NT2/D1 (cell line): ENCODE measurements at regions not wholly inside any gene's neighbourhood (a gene's known extent, or its start where the extent isn't known, plus 50 kb on each side); places are given as distances from the start of the nearest gene placed in this dataset.

Experiments used
- DNase-seq: peaks from one replicate; pipeline ENCODE4 v3.0.0-alpha.2; 2011; ENCODE audit warnings: low read depth, low spot score
- H3K27me3 ChIP-seq: 2 replicates; pipeline ENCODE4 v1.6.0; 2011; ENCODE audit warnings: mild to moderate bottlenecking; ENCODE audit not compliant: insufficient read length, insufficient read depth
- H3K36me3 ChIP-seq: 2 replicates; pipeline ENCODE4 v1.6.1; 2011; ENCODE audit warnings: mild to moderate bottlenecking, low read length, mixed read lengths; ENCODE audit not compliant: insufficient read depth, insufficient read length
- H3K4me1 ChIP-seq: 2 replicates; pipeline ENCODE4 v1.5.1; 2011; ENCODE audit not compliant: insufficient read depth, insufficient read length
- H3K4me3 ChIP-seq: 2 replicates; pipeline ENCODE4 v1.5.1; 2011; ENCODE audit warnings: low read depth; ENCODE audit not compliant: insufficient read length
- H3K9ac ChIP-seq: 2 replicates; pipeline ENCODE4 v1.6.0; 2011; ENCODE audit warnings: low read depth; ENCODE audit not compliant: insufficient read length
- H3K9me3 ChIP-seq: 2 replicates; pipeline ENCODE4 v1.5.1; 2011; ENCODE audit warnings: mild to moderate bottlenecking, low read length; ENCODE audit not compliant: insufficient read depth
- SUZ12 ChIP-seq: IDR thresholded peaks from 2 replicates; pipeline ENCODE4 v1.6.1; 2011; ENCODE audit not compliant: insufficient read length, insufficient read depth; ENCODE audit errors: extremely low read depth
- YY1 ChIP-seq: IDR thresholded peaks from 2 replicates; pipeline ENCODE4 v1.6.1; 2011; ENCODE audit not compliant: insufficient read length, insufficient read depth
- ZNF274 ChIP-seq: IDR thresholded peaks from 2 replicates; pipeline ENCODE4 v1.6.1; 2011; ENCODE audit warnings: mild to moderate bottlenecking, low read depth, low read length

DNA sequence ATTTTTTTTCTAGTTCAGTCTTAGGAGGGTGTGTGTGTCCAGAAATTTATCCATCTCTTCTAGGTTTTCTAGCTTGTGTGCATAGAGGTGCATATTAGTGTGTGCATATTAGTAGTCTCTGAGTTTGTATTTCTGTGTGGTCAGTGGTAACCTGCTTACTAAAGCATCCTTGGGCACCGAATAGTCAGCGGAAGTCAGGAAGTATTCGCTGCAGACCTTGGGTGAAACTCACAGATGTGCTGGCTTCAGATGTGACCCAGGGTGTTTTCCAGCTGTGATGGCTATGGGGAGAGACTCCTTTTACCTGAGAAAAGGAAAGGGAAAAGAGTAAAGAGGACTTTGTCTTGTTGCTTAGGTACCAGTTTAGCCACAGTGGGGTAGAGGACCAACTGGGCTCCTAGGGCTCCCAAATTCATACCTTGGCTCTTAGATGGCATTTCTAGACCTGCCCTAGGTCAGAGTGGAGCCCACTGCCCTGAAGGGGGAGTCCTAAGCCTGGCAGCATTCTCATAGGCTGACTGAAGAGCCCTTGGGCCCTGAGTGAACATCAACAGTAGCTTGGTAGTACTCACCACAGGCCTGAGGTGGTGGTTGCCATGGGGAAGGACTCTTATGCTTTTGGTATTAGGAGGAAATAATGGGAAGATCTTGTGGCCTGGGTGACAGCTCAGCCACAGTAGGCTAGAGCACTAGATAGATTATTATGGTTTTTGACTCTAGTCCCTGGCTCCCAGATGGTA, 286.0 kb upstream of the ZPLD1 start:
- H3K9me3 ChIP-seq, result peaks cover 9% of the 10 kb centered on the region; the same call in 1 of the 2 replicates
- H3K36me3 ChIP-seq, result no peaks in the 10 kb centered on the region
- no peaks in the 10 kb centered on the region for H3K4me1 ChIP-seq
- no peak overlapping the region for H3K9ac ChIP-seq
- H3K4me3 ChIP-seq, result no peak overlapping the region
- no peak for DNase-seq
- no peaks in the 10 kb centered on the region for H3K27me3 ChIP-seq
- TF ChIP-seq SUZ12 (no peak), YY1 (no peak), ZNF274 (no peak)

- H3K9ac ChIP-seq, result no peak overlapping the region
- no peak overlapping the region for H3K4me3 ChIP-seq
- no peak for DNase-seq
- H3K36me3 ChIP-seq, result no peaks in the 10 kb centered on the region
- H3K27me3 ChIP-seq, result no peaks in the 10 kb centered on the region
- H3K9me3 ChIP-seq, result peaks cover 9% of the 10 kb centered on the region; the same call in 1 of the 2 replicates
- H3K4me1 ChIP-seq, result no peaks in the 10 kb centered on the region
- no peak for TF ChIP-seq SUZ12
- no peak for TF ChIP-seq ZNF274
- no peak for TF ChIP-seq YY1
These were observed 282.9 kb upstream of the ZPLD1 start for GRCh38 chr3:102151935-102152334.

DNA sequence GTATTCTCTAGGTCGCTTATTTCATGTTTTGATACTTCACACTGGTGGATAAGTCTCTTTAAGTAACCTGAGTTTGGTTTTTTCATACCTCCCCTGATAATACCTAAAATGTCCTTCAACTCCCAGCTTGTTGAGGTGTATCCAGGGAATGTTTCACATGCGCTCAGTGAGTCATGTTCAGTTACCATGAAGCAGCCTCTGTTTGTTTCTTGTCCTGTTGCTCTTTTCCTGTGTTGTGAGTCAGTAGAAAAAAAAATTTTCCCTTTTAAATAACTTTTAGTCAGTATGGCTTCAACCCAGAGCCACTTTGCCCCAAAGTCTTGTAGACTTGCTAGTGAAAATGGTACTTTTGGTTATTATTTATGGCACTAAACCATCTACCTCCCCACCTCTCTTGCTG, 278.4 kb upstream of the ZPLD1 start:
- no peak for DNase-seq
- H3K4me1 ChIP-seq, result no peaks in the 10 kb centered on the region
- no peak overlapping the region for H3K9ac ChIP-seq

GRCh38 chr3:102158080-102158740, 276.6 kb upstream of the ZPLD1 start:
- Histone ChIP-seq H3K4me3 (no peak overlapping the region), H3K9me3 (no peaks in the 10 kb centered on the region), H3K27me3 (no peaks in the 10 kb centered on the region), H3K9ac (no peak overlapping the region), H3K4me1 (no peaks in the 10 kb centered on the region), H3K36me3 (no peaks in the 10 kb centered on the region)
- no peak for DNase-seq
- no peak for TF ChIP-seq ZNF274
- no peak for TF ChIP-seq SUZ12
- no peak for TF ChIP-seq YY1

More for the DNA sequence above, 278.4 kb upstream of the ZPLD1 start:
- Histone ChIP-seq H3K36me3 (no peaks in the 10 kb centered on the region), H3K4me3 (no peak overlapping the region), H3K27me3 (no peaks in the 10 kb centered on the region), H3K9me3 (peaks cover 5% of the 10 kb centered on the region; the same call in 1 of the 2 replicates)
- TF ChIP-seq YY1, result no peak
- no peak for TF ChIP-seq ZNF274
- no peak for TF ChIP-seq SUZ12

DNA sequence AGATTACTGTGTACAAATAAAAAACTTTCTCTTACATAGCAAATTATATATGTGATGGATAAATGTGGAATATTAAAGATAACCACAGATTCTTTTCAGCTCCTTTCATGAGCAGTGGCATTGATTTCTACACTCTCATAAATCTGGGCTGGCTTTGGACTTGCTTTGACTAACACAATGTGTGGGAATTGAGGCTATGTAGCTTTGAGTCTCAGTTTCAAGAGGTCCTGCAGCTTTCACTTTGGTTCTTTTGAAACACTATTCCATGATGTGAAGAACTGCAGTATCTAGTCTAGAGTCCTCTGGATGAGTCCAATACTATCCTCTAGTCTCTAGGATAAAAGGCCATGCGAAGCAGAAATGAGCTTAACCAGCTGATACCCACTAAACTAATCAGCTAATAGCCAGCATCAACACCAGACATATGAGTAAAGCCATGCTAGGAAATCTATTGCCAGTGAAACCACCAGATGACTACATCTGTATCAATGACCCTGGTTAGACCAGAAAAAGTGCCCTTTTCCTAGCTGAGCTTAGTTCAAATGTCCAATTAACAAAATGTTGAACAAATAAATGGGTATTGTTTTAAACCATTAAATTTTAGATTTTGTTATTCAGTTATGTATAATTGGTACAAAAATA, 274.9 kb upstream of the ZPLD1 start:
- no peaks in the 10 kb centered on the region for H3K9me3 ChIP-seq
- no peak overlapping the region for H3K9ac ChIP-seq
- H3K36me3 ChIP-seq, result no peaks in the 10 kb centered on the region
- no peak for DNase-seq
- no peaks in the 10 kb centered on the region for H3K27me3 ChIP-seq
- no peaks in the 10 kb centered on the region for H3K4me1 ChIP-seq
- H3K4me3 ChIP-seq, result no peak overlapping the region
- TF ChIP-seq YY1, result no peak
- no peak for TF ChIP-seq ZNF274
- no peak for TF ChIP-seq SUZ12

DNA sequence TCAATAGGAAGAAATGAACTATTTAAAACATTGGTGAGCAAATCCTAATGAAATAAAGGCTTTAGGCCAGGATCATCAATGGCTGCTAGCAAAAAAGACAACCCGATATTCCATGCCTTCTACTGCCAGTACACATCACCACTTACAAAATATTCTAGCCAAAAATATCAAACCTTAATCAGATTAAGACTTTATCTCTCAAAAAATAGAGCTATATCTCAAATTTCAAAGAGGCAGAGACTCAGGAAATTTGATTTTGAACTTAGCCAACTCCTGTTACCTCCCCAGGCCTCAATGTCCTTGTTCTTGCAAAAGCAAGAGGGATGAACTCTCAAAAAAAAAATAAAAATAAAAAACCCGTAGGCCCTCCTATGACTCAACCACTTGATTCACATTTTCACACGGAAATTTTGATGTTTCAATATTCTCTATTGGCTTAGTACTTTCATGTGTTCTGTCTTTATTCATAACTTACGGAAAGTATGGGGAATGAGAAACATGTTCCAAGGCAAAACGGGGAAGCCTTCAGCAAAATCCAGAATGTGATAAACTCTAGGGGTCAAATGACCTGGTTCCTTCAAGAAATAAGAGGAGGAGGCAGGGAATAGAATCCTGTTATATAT, 273.3 kb upstream of the ZPLD1 start:
- no peaks in the 10 kb centered on the region for H3K36me3 ChIP-seq
- H3K27me3 ChIP-seq, result no peaks in the 10 kb centered on the region
- DNase-seq, result no peak
- H3K4me1 ChIP-seq, result no peaks in the 10 kb centered on the region
- no peak overlapping the region for H3K9ac ChIP-seq
- no peak overlapping the region for H3K4me3 ChIP-seq
- TF ChIP-seq SUZ12 (no peak), YY1 (no peak), ZNF274 (no peak)
- H3K9me3 ChIP-seq, result no peaks in the 10 kb centered on the region

- no peak for DNase-seq
- H3K36me3 ChIP-seq, result no peaks in the 10 kb centered on the region
- H3K9me3 ChIP-seq, result no peaks in the 10 kb centered on the region
- no peak overlapping the region for H3K9ac ChIP-seq
- TF ChIP-seq SUZ12 (no peak), ZNF274 (no peak), YY1 (no peak)
- H3K4me3 ChIP-seq, result no peak overlapping the region
- H3K27me3 ChIP-seq, result no peaks in the 10 kb centered on the region
- no peaks in the 10 kb centered on the region for H3K4me1 ChIP-seq
These were observed 272.6 kb upstream of the ZPLD1 start for GRCh38 chr3:102162251-102162650.
